Body of pancreas (tissue), 4 donors: ENCODE measurements at regions not wholly inside any gene's neighbourhood (a gene's known extent, or its start where the extent isn't known, plus 50 kb on each side); places are given as distances from the start of the nearest gene placed in this dataset.

Experiments
- CTCF ChIP-seq, 7 experiments: fragments of 450-650 bp in 4 of 7; fragments of 200-600 bp in 3 of 7; sonication (generic) in 3 of 7; IDR thresholded peaks; one replicate each; pipeline ENCODE4 v1.5.1; 2016 to 2019; ENCODE audit warnings: antibody characterized with exemption in 7 of 7
- POLR2A ChIP-seq, 3 donors: fragments of 450-650 bp; IDR thresholded peaks; one replicate each; pipeline ENCODE4 v1.6.1; 2016; ENCODE audit warnings: antibody characterized with exemption in 3 of 3, mild to moderate bottlenecking in 2 of 3

- TF ChIP-seq CTCF (IDR thresholded peaks at IDR 0.05): no peak
- TF ChIP-seq POLR2A (IDR thresholded peaks at IDR 0.05): no peak
Measured at GRCh38 chr4:53810643-53811042, 219.4 kb upstream of the LNX1 start.
